ENCODE measurements at regions not wholly inside any gene's neighbourhood (a gene's known extent, or its start where the extent isn't known, plus 50 kb on each side); places are given as distances from the start of the nearest gene placed in this dataset.

DNA sequence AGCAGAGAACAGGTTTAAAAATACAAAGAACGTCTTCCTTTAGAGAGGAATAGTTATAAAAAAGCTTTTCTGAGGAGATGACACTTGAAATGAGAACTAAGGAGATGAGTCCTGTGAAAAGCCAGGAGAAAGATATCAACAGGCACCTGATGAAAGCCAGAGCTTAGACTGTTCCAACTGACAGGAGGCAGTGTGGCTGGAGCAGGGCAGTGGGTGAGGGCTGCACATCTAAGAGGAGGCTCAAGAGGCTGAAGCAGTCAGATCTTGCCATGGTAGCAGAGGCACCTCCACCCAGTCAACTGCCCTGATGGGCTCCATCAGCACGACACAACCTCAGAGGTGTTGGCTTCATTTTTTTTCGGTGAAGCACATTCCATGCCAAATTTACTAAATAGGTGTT is 445.3 kb downstream of the ADGRL2 start:
- DNase-seq (ENCODE audit: low read depth in 1 of 2, low spot score in 2 of 2), result no peak
- Histone ChIP-seq H3K4me3 (no peak overlapping the region), H3K27ac (no peak overlapping the region), H3K9me3 (replicated peaks) (no peaks in the 10 kb centered on the region; the same call in 1 of the 2 replicates), H3K36me3 (no peaks in the 10 kb centered on the region), H3K4me1 (replicated peaks) (no peaks in the 10 kb centered on the region), H3K27me3 (replicated peaks) (no peaks in the 10 kb centered on the region)

DNA sequence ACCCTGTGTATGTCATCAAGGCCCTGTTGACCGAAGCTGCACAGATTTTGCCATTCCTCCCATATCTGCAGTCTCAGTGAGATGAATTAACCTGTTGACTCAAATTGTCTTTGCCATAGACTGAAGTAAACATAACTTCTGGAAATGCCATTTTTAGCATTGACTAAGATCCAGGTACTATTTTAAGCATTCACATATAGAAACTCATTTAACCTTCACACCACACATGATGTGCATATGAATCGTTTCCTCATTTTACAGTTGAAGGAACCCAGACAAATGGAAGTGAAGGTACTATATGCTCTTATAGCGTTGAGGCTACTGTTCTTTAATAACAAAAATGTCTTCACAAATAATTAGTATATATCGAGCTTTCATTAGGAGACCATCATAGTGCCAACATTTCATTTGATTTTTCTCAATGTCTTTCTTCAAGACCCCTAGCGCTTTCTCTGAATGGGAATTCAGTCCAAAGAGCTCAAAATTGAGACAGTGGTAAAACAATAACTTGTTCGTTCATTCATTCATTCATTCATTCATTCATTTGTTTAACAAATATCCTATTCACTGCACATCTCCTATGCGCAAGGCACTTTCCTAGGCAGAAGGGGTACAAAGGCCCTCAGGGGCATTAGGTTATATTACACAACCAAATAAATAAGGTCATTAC is 444.7 kb downstream of the ADGRL2 start:
- Histone ChIP-seq H3K27ac (no peak overlapping the region), H3K27me3 (replicated peaks) (no peaks in the 10 kb centered on the region), H3K4me3 (no peak overlapping the region), H3K36me3 (no peaks in the 10 kb centered on the region), H3K9me3 (replicated peaks) (no peaks in the 10 kb centered on the region; the same call in 1 of the 2 replicates), H3K4me1 (replicated peaks) (no peaks in the 10 kb centered on the region)
- no peak for DNase-seq (ENCODE audit: low read depth in 1 of 2, low spot score in 2 of 2)

DNA sequence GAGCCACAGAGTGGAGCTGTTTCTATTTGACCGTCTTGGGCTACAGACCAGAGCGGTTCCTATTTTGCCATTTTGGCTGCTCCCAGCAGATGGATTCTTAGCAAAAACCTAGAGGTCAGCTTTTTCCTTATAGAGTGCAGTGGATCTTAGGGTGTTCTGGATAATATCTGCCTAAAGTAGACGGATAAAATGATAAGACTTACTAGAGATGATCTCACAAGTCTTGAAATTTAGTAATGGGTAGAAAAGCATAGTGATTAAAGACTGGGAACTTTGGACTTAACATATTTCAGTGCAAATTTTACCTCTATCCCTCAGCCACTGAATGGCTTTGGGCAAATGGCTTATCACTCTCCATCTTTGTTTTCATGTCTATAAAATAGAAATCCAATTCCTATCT is 439.8 kb downstream of the ADGRL2 start:
- no peak overlapping the region for H3K4me3 ChIP-seq
- no peaks in the 10 kb centered on the region for H3K36me3 ChIP-seq
- no peak for DNase-seq (ENCODE audit: low read depth in 1 of 2, low spot score in 2 of 2)
- no peaks in the 10 kb centered on the region; the same call in 1 of the 2 replicates for H3K9me3 ChIP-seq (replicated peaks)
- no peak overlapping the region for H3K27ac ChIP-seq
- H3K27me3 ChIP-seq (replicated peaks), result no peaks in the 10 kb centered on the region
- no peaks in the 10 kb centered on the region for H3K4me1 ChIP-seq (replicated peaks)

DNA sequence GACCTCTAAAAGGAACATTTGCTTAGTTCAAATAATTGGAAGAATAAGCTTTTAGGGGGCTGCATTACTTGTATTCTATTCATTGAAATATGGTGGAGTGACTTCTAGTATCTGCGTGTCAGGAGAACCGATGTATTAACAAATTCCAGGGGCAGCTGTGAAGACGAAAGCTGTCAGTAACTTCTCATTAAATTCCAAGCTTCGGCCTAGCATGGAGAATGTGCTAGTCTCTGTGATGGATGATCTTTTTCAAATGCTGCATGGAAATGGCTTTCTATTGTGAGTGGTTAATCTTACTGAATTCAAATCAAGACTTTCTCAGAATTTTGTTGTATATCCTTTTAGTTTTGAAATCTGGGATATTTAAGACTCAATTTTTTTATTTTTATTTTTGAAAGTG is 429.9 kb downstream of the ADGRL2 start:
- H3K4me1 ChIP-seq (replicated peaks), result no peaks in the 10 kb centered on the region
- no peak overlapping the region for H3K4me3 ChIP-seq
- H3K36me3 ChIP-seq, result no peaks in the 10 kb centered on the region
- H3K9me3 ChIP-seq (replicated peaks), result no peaks in the 10 kb centered on the region
- no peaks in the 10 kb centered on the region for H3K27me3 ChIP-seq (replicated peaks)
- H3K27ac ChIP-seq, result no peak overlapping the region
- no peak for DNase-seq (ENCODE audit: low read depth in 1 of 2, low spot score in 2 of 2)

DNA sequence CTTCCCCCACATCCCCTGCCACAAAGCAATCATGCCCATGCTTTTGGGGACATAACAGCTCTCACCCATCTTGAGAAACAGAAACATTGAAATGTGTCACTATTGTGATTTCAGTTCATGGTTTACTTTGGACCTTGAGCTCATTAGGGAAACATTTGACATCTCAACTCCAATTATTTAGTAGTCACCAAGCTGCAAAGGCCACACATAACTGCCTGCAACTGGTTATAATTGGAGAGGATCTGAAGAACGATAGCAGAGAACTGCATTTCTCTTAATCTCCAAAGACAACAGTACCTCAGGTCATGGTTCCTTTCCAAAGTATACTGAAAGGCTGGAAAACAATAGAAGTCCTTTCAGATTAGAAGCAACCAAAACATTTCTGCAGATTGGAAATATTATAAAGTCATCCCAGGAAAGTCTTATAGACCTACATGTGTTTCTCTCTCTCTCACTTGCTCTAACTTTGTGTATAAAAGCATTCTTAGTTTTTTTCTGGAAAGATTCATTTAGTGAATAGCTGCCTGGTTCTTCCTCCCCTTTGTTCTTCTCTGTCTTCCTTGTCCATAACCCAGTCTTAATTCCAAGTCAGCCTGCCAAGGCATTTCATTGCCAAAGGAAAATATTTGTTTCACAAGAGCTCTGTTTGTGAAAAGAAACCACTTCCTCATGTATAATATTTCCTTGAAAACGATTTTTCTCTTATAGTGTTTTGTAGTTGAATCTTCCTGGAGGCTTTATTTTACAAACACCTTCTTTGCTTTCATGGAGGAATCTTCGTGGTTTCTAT is 426.8 kb downstream of the ADGRL2 start:
- Histone ChIP-seq H3K4me1 (replicated peaks) (no peaks in the 10 kb centered on the region), H3K27me3 (replicated peaks) (no peaks in the 10 kb centered on the region), H3K4me3 (no peak overlapping the region), H3K36me3 (no peaks in the 10 kb centered on the region), H3K27ac (no peak overlapping the region), H3K9me3 (replicated peaks) (no peaks in the 10 kb centered on the region)
- DNase-seq (ENCODE audit: low read depth in 1 of 2, low spot score in 2 of 2), result no peak

DNA sequence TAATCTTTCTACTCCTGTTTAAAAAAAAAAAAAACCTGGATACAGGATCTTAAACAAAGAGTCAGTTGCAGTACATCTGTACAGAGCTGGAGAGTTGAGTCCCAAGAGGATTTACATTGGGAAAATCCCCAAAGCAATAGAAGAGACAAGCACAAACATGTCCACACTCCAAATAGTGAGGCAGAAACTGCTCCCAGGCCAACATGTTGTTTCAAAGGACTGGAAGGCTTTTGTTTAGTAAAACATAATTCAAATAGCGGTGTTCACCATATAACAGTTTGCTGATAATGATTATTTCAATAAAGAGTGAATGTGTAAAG is 425.4 kb downstream of the ADGRL2 start:
- no peak overlapping the region for H3K4me3 ChIP-seq
- no peaks in the 10 kb centered on the region for H3K36me3 ChIP-seq
- no peak overlapping the region for H3K27ac ChIP-seq
- no peaks in the 10 kb centered on the region for H3K9me3 ChIP-seq (replicated peaks)
- H3K4me1 ChIP-seq (replicated peaks), result no peaks in the 10 kb centered on the region
- no peak for DNase-seq (ENCODE audit: low read depth in 1 of 2, low spot score in 2 of 2)
- no peaks in the 10 kb centered on the region for H3K27me3 ChIP-seq (replicated peaks)

DNA sequence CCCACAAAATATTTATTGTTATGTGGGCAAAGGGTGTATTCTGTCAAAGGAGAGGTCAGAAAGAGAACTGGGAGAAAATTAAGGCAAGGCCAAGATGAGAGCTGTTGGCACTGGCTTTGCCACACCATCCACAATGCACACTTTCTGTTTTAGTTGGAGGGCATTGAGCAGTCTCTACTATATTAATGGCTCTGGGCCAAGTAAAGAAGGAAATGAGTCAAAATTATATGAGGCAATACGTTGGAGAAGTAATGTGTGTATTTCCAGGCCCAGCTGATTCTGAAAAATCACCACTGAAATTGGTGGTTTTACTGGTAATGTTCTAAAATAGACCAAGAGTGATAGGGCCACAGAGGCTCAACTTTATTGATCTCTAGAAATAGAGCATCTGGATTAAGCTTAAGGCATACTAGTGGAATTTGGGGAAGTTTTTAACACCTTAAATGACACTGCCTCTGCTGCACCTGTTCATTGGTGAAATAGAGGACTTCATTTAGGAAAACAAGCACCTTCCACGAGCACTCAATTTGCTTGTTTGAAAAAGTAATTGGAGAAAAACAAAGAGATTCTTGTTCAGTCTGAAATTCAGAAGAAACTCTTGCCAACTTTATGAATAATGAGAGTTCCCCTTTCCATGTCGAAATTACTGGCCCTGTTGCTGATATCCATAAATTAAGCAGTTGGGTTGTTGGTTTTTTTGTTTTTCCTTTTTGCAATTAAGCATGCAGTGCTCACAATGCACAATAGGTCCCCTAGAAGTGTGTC is 424.9 kb downstream of the ADGRL2 start:
- Histone ChIP-seq H3K27ac (no peak overlapping the region), H3K27me3 (replicated peaks) (no peaks in the 10 kb centered on the region), H3K4me1 (replicated peaks) (no peaks in the 10 kb centered on the region), H3K4me3 (no peak overlapping the region), H3K36me3 (no peaks in the 10 kb centered on the region), H3K9me3 (replicated peaks) (no peaks in the 10 kb centered on the region)
- DNase-seq (ENCODE audit: low read depth in 1 of 2, low spot score in 2 of 2), result no peak

DNA sequence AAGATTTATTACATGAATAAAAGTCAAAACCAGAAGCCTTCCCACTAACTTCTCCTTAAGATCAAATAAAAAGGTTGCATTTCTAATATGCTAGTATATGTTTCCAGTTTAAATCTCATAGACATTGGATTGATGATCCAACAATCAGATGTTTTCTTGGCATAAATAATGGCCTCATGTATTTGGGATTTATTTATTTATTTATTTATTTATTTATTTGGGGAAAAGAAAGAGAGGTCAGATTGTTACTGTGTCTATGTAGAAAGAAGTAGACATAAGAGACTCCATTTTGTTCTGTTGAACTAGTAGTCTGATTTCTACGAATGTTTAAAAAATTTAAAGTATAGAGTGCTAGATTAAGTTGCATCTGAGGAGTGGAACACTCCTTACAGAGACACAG is 422.4 kb downstream of the ADGRL2 start:
- H3K27me3 ChIP-seq (replicated peaks), result no peaks in the 10 kb centered on the region
- no peaks in the 10 kb centered on the region for H3K4me1 ChIP-seq (replicated peaks)
- no peak overlapping the region for H3K4me3 ChIP-seq
- no peaks in the 10 kb centered on the region for H3K36me3 ChIP-seq
- H3K9me3 ChIP-seq (replicated peaks), result no peaks in the 10 kb centered on the region
- no peak for DNase-seq (ENCODE audit: low read depth in 1 of 2, low spot score in 2 of 2)
- no peak overlapping the region for H3K27ac ChIP-seq

DNA sequence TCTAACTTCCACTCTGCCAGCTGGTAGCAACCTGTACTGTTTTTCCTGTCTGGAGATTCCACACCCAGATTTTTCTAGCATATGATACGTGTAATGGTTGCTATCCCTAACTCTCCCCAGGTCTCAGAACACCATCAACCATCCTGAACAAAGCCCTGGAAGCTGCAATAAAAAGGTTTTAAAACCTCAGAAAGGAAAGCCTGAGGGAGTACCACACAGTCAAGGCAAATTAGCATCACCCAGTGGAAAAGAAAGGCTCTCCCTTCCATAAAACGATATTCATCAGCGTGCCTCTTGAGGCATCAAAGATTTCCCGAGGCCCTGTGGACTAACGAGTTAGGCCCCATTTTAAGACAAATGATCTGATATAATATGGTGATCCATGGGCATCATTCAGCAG is 421.0 kb downstream of the ADGRL2 start:
- no peak for DNase-seq (ENCODE audit: low read depth in 1 of 2, low spot score in 2 of 2)
- H3K36me3 ChIP-seq, result no peaks in the 10 kb centered on the region
- no peaks in the 10 kb centered on the region for H3K27me3 ChIP-seq (replicated peaks)
- no peaks in the 10 kb centered on the region for H3K4me1 ChIP-seq (replicated peaks)
- H3K4me3 ChIP-seq, result no peak overlapping the region
- H3K9me3 ChIP-seq (replicated peaks), result no peaks in the 10 kb centered on the region
- no peak overlapping the region for H3K27ac ChIP-seq

DNA sequence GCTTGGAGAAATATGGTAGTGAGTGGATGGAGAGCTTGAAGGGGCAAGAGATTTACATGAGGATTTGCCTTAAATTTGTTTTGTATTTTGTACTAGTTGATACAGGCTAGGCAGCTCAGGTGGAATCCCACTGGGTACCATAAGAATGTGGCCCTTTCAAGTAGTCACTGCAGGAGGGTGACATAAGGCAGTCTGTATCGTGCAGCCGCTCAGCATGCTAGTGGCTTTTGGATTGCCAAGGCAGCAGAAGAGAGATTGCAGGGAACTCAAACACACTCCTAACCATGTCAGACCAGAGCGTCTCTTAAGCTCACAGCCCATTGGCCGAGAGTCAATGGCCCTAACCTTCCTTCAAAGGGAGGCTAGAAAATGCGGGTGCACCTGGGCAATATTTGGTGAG is 420.0 kb downstream of the ADGRL2 start:
- Histone ChIP-seq H3K9me3 (replicated peaks) (no peaks in the 10 kb centered on the region), H3K36me3 (no peaks in the 10 kb centered on the region), H3K27ac (no peak overlapping the region), H3K4me1 (replicated peaks) (no peaks in the 10 kb centered on the region), H3K4me3 (no peak overlapping the region), H3K27me3 (replicated peaks) (no peaks in the 10 kb centered on the region)
- no peak for DNase-seq (ENCODE audit: low read depth in 1 of 2, low spot score in 2 of 2)

DNA sequence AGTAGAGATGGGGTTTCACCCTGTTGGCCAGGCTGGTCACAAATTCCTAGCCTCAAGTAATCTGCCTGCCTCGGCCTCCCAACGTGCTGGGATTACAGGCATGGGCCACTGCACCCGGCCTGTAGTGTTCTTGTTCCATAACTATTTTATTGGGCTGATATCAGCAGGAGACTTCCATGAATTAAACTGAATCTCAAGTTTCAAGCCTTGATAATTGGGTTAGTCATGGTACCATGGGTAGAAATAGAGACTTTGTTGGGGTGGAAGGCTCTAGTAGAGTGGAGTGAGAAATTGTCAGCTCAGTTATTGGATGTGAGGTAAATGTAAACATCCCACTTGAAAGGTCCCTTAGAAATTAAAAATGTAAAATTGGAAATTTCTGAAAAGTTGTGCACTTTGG is 419.1 kb downstream of the ADGRL2 start:
- H3K4me1 ChIP-seq (replicated peaks), result no peaks in the 10 kb centered on the region
- no peaks in the 10 kb centered on the region for H3K9me3 ChIP-seq (replicated peaks)
- no peak overlapping the region for H3K4me3 ChIP-seq
- H3K27ac ChIP-seq, result no peak overlapping the region
- no peak for DNase-seq (ENCODE audit: low read depth in 1 of 2, low spot score in 2 of 2)
- H3K27me3 ChIP-seq (replicated peaks), result no peaks in the 10 kb centered on the region
- no peaks in the 10 kb centered on the region for H3K36me3 ChIP-seq

DNA sequence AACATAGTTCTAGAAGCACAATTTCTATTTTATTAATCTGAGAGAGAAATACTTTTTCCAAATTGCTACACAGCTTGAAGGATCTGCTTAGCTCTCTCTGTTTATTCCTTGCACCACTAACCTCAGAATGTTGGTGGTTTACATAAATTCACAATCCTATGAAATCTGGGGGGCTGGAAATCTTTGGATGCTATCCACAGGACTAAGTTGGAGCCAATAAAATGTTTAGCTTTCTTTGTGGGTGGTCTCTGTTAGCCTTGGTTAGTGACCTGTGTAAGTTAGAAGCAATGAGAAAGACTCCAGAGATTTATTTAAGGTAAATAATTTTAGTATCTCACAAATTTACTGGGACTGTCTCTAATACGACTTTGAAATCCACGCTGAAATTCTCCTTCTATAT is 418.1 kb downstream of the ADGRL2 start:
- H3K27ac ChIP-seq, result no peak overlapping the region
- no peaks in the 10 kb centered on the region for H3K36me3 ChIP-seq
- H3K4me3 ChIP-seq, result no peak overlapping the region
- DNase-seq (ENCODE audit: low read depth in 1 of 2, low spot score in 2 of 2), result no peak
- no peaks in the 10 kb centered on the region for H3K4me1 ChIP-seq (replicated peaks)
- H3K27me3 ChIP-seq (replicated peaks), result no peaks in the 10 kb centered on the region
- H3K9me3 ChIP-seq (replicated peaks), result no peaks in the 10 kb centered on the region

DNA sequence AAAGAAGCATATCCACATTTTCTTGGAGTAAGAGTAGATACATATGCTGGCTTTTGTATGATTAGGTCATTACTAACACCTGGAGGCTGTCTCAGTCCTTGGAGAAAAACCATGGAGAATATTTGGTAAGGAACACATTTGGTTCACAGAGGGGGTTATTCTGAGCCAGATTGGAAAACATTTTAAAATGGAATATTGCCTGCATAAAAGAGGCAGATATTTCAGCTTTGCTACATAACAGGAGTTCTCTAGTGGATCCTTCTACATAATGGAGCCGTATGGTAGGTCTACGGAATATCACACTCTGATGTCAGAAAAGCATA is 415.1 kb downstream of the ADGRL2 start:
- Histone ChIP-seq H3K36me3 (no peaks in the 10 kb centered on the region), H3K9me3 (replicated peaks) (no peaks in the 10 kb centered on the region), H3K27me3 (replicated peaks) (no peaks in the 10 kb centered on the region), H3K4me3 (no peak overlapping the region), H3K27ac (no peak overlapping the region), H3K4me1 (replicated peaks) (no peaks in the 10 kb centered on the region)
- DNase-seq (ENCODE audit: low read depth in 1 of 2, low spot score in 2 of 2), result no peak

DNA sequence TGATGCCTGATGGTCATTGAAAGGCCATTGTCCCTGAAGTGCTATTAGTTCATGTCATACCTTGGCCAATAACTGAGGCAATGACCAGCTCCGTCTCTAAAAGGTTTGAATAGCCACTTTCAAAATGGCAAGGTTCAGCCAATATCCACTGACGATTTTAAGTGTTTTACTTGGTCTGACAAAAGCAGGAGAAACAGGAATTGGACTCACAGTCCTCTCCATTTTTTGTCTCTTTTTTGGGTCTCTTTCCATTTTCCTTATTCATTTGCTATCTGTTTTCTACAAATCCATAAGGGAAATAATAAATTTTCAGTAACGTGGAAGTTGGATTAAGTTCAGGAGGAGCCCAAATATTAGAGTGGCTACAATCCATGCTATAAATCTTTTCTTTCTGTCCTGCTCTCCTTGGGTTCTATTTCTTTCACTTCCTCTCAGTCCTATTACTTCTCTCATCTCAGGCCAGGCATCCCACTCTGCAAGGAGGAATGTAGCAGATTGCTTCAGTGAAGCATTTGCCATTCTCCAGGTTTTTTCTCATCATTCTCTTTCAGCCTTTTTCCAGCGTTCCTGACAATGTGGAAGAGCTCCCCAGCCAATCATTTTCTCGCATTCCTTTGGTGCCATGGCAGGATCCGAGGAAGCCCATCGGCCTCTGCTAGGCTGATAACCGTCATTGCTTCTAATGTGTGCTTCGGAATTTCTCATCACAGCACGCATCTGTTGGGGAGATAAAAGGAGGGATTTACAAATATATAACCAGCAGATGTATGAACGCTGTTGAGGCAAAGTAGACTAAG is 414.5 kb downstream of the ADGRL2 start:
- H3K27ac ChIP-seq, result no peak overlapping the region
- no peak overlapping the region for H3K4me3 ChIP-seq
- H3K36me3 ChIP-seq, result no peaks in the 10 kb centered on the region
- no peaks in the 10 kb centered on the region for H3K9me3 ChIP-seq (replicated peaks)
- H3K4me1 ChIP-seq (replicated peaks), result no peaks in the 10 kb centered on the region
- DNase-seq (ENCODE audit: low read depth in 1 of 2, low spot score in 2 of 2), result no peak
- H3K27me3 ChIP-seq (replicated peaks), result no peaks in the 10 kb centered on the region
